ENCODE measurements at regions not wholly inside any gene's neighbourhood (a gene's known extent, or its start where the extent isn't known, plus 50 kb on each side); places are given as distances from the start of the nearest gene placed in this dataset.

DNA sequence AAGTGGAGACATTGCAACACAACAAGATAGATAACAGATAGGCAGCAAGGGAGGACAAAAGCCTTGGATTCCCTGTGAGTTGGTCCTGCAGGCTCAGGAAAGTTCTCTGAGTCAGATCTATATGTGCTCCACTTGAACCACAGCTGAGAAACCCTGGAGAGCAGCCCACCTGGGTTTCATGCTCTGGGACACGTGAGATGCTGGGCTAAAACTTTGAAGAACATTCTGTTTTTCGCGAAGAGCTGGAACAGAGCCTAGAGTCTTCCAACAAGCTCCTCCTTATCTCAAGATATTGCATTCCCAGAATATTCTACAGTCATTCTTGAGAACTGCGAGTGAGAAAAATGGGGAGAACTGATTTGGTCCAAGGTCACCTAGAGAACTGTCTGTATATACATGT lies 583.0 kb upstream of the ROBO1 start:
- TF ChIP-seq, protein P1, sequence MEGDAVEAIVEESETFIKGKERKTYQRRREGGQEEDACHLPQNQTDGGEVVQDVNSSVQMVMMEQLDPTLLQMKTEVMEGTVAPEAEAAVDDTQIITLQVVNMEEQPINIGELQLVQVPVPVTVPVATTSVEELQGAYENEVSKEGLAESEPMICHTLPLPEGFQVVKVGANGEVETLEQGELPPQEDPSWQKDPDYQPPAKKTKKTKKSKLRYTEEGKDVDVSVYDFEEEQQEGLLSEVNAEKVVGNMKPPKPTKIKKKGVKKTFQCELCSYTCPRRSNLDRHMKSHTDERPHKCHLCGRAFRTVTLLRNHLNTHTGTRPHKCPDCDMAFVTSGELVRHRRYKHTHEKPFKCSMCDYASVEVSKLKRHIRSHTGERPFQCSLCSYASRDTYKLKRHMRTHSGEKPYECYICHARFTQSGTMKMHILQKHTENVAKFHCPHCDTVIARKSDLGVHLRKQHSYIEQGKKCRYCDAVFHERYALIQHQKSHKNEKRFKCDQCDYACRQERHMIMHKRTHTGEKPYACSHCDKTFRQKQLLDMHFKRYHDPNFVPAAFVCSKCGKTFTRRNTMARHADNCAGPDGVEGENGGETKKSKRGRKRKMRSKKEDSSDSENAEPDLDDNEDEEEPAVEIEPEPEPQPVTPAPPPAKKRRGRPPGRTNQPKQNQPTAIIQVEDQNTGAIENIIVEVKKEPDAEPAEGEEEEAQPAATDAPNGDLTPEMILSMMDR (IDR thresholded peaks at IDR 0.05; ENCODE audit: low read depth, low read length, missing input control), result no peak
- TF ChIP-seq JUND (IDR thresholded peaks at IDR 0.05), result no peak
- TF ChIP-seq EGR1 (IDR thresholded peaks at IDR 0.05; ENCODE audit: low read depth in 2 of 2), result no peak
- no peak for TF ChIP-seq RXRA (IDR thresholded peaks at IDR 0.05)
- TF ChIP-seq, protein P2, sequence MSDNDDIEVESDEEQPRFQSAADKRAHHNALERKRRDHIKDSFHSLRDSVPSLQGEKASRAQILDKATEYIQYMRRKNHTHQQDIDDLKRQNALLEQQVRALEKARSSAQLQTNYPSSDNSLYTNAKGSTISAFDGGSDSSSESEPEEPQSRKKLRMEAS (IDR thresholded peaks at IDR 0.05), result no peak
- TF ChIP-seq, protein P3, sequence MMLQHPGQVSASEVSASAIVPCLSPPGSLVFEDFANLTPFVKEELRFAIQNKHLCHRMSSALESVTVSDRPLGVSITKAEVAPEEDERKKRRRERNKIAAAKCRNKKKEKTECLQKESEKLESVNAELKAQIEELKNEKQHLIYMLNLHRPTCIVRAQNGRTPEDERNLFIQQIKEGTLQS (IDR thresholded peaks at IDR 0.05), result no peak
- TF ChIP-seq TAF1 (conservative IDR thresholded peaks at IDR 0.05), result no peak
- TF ChIP-seq SP1 (IDR thresholded peaks at IDR 0.05), result no peak
- no peak for TF ChIP-seq RAD21 (IDR thresholded peaks at IDR 0.05)
- TF ChIP-seq, protein P4, sequence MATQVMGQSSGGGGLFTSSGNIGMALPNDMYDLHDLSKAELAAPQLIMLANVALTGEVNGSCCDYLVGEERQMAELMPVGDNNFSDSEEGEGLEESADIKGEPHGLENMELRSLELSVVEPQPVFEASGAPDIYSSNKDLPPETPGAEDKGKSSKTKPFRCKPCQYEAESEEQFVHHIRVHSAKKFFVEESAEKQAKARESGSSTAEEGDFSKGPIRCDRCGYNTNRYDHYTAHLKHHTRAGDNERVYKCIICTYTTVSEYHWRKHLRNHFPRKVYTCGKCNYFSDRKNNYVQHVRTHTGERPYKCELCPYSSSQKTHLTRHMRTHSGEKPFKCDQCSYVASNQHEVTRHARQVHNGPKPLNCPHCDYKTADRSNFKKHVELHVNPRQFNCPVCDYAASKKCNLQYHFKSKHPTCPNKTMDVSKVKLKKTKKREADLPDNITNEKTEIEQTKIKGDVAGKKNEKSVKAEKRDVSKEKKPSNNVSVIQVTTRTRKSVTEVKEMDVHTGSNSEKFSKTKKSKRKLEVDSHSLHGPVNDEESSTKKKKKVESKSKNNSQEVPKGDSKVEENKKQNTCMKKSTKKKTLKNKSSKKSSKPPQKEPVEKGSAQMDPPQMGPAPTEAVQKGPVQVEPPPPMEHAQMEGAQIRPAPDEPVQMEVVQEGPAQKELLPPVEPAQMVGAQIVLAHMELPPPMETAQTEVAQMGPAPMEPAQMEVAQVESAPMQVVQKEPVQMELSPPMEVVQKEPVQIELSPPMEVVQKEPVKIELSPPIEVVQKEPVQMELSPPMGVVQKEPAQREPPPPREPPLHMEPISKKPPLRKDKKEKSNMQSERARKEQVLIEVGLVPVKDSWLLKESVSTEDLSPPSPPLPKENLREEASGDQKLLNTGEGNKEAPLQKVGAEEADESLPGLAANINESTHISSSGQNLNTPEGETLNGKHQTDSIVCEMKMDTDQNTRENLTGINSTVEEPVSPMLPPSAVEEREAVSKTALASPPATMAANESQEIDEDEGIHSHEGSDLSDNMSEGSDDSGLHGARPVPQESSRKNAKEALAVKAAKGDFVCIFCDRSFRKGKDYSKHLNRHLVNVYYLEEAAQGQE (IDR thresholded peaks at IDR 0.05), result no peak
- no peak for TF ChIP-seq GABPA (IDR thresholded peaks at IDR 0.05 in 1 of 2, conservative IDR thresholded peaks at IDR 0.05 in 1 of 2)
- TF ChIP-seq YY1 (IDR thresholded peaks at IDR 0.05), result no peak
- no peak for TF ChIP-seq FOXA1 (IDR thresholded peaks at IDR 0.05)
- no peak for TF ChIP-seq HNF4G (IDR thresholded peaks at IDR 0.05)
